Activated naive CD8-positive, alpha-beta T cell treated with anti-CD3 and anti-CD28 coated beads, Interleukin-2, amount 50 U/mL, for 24 hours (primary cell): ENCODE measurements at regions not wholly inside any gene's neighbourhood (a gene's known extent, or its start where the extent isn't known, plus 50 kb on each side); places are given as distances from the start of the nearest gene placed in this dataset.

Experiments
- ATAC-seq: fragments of 150-1000 bp; cut with Tn5 transposase; one replicate; pipeline ENCODE4 v1.10.0; 2021
- DNase-seq: peaks from one replicate; pipeline ENCODE4 v3.0.0; 2021
- H3K27ac Mint-ChIP-seq: one replicate; pipeline ENCODE4 v1.8.0; 2021; ENCODE audit warnings: mild to moderate bottlenecking, mixed read lengths
- H3K27me3 Mint-ChIP-seq: one replicate; pipeline ENCODE4 v1.8.0; 2021; ENCODE audit warnings: mixed read lengths
- H3K36me3 Mint-ChIP-seq: one replicate; pipeline ENCODE4 v1.8.0; 2021; ENCODE audit warnings: low read depth, mixed read lengths
- H3K4me1 Mint-ChIP-seq: one replicate; pipeline ENCODE4 v1.8.0; 2021; ENCODE audit warnings: mixed read lengths
- H3K4me3 Mint-ChIP-seq: one replicate; pipeline ENCODE4 v1.8.0; 2021; ENCODE audit warnings: mild to moderate bottlenecking, moderate library complexity, mixed read lengths
- H3K9me3 Mint-ChIP-seq: one replicate; pipeline ENCODE4 v1.8.0; 2021; ENCODE audit warnings: mixed read lengths

DNA sequence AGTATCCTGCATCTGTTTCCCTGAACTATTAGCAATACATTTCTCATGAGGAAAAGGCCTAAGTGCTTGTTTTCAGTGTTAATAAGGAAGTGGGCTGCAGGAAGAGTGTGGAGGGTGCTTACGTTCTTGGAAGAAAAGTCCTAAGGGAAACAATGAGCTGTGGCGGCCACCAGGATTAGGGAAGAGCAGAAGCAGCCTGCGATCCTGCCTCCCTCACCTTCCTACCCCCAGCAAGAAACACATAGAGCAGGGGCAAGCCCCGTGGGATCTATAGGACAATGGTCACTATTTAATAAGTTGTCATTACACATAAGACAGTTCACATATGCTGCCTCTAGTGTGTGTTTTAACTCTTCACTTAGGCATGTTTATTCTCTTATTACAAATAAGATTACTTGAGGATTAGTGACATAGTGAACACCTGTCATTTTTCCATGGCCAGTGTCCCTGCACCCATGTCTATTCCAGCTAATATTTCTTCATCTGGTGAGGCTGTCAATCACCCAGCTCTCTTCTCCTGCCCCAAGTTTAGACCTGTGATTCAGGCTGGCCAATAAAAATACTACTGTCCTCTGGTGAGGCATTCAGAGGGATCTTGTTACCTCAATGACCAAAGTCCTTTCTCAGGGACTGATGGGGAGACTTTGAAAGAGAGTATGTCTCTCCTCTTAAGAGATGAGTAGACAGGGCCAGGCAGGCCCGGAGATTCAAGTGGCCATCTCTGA, 510.9 kb upstream of the CELF4 start:
- Mint-ChIP-seq H3K4me1 (no peaks in the 10 kb centered on the region), H3K27me3 (no peaks in the 10 kb centered on the region), H3K27ac (no peak overlapping the region), H3K4me3 (no peak overlapping the region), H3K9me3 (peaks cover 3% of the 10 kb centered on the region), H3K36me3 (no peaks in the 10 kb centered on the region)
- DNase-seq = no peak
- ATAC-seq = no peak

DNA sequence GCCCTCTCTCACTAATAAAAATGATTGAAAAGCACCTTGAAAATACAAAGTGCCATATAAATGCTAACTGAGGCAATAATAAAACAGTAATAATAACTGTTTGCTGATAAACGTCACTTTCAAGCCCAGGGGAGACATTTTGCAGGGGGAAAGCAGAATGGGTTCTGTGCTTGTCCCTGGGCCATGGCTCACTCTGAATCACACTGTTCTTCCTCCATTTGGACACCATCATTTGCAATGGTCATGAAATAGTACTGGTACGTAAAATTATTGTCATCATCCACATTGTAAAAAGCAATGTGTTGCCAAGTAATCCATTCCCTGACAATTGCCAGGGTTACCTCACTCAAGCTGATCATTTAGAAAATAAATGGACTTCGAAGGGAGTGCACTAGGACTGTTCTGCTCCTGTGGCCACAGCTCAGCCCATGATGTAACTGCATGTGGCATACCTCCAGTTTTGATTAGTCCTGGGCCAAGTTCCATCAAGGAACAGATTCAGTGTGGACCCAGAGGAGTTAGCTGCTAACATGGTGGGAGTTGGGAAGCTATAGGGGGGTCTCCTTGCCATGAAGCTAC, 508.8 kb upstream of the CELF4 start:
- no peak overlapping the region for H3K27ac Mint-ChIP-seq
- H3K9me3 Mint-ChIP-seq = peaks cover 3% of the 10 kb centered on the region
- H3K4me3 Mint-ChIP-seq = no peak overlapping the region
- ATAC-seq = no peak
- H3K36me3 Mint-ChIP-seq = no peaks in the 10 kb centered on the region
- H3K27me3 Mint-ChIP-seq = no peaks in the 10 kb centered on the region
- H3K4me1 Mint-ChIP-seq = no peaks in the 10 kb centered on the region
- no peak for DNase-seq

DNA sequence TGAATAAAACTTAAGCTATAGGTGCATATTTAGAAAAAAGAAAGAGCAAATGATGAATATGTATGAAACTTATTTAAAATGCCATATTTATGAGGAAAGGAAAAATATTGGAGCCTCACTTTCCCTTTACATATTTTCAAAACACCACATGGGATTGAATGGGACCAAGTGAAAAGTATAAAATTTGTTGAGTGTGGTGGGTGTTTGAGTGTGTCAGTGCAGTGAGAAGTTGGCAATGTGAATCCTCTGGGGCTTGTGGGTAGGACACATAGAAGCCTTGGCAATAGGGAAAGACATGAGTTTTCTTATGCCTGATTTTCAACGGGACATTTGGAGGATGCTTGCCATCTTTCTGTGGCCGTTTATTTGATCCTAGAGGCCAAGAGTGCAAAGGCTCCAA, 502.2 kb upstream of the CELF4 start:
- Mint-ChIP-seq H3K4me3 (no peak overlapping the region), H3K27ac (no peak overlapping the region), H3K36me3 (no peaks in the 10 kb centered on the region), H3K9me3 (no peaks in the 10 kb centered on the region), H3K4me1 (no peaks in the 10 kb centered on the region), H3K27me3 (no peaks in the 10 kb centered on the region)
- DNase-seq (no peak), ATAC-seq (no peak)

DNA sequence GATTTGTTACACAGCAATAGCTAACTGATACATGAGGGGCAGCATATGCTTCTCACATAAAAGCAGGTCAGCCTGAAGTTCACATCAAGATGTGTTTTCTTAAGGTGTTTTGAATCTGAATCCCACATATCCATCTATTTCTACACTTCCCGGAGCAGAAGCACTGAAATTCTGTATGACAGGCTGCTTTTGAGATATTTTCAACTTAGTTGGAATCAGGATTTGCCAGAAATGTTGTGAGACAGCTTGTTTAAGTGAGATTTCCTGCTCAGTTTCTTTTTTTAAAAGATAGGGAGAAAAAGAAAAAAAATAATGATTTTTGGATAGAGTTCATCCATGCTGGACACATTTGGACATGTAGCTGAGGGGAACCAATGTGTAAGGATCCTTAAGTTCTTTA, 501.5 kb upstream of the CELF4 start:
- ATAC-seq = no peak
- no peak overlapping the region for H3K27ac Mint-ChIP-seq
- DNase-seq = no peak
- H3K27me3 Mint-ChIP-seq = no peaks in the 10 kb centered on the region
- H3K4me1 Mint-ChIP-seq = no peaks in the 10 kb centered on the region
- no peaks in the 10 kb centered on the region for H3K9me3 Mint-ChIP-seq
- H3K4me3 Mint-ChIP-seq = no peak overlapping the region
- no peaks in the 10 kb centered on the region for H3K36me3 Mint-ChIP-seq

DNA sequence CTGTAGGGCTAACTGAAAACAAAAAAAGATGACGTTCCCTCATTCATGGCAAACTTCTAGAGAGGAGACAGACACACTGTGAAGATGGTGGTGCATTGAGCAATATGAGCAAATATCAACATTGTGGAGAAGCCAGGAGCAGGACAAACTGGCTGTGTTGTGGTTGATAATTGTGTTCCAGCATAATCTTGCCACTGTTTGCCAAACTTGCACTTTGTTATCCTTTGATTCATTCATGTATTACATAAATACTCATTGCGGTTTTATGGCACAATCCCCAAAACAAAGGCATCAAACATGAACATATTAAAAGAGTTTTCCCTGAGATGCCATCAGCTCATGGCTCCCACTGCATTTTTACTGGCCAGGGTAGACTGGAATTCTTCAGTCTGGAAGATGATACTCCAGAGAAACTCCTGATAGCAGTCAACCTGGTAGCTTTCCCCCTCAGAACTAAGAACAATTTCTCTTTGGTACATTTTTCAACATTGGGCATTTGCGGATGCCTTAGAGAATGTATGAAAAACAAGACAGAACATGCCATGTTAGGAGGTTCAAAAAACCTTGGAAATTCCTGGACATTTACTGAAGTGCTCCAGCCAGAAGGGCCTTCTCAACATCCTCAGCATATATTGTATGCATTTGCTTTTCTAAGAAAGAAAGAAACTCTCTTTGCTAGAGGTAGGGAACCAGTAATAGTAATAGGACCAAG, 487.4 kb upstream of the CELF4 start:
- DNase-seq = no peak
- Mint-ChIP-seq H3K27ac (no peak overlapping the region), H3K36me3 (no peaks in the 10 kb centered on the region), H3K27me3 (no peaks in the 10 kb centered on the region), H3K9me3 (peaks cover 5% of the 10 kb centered on the region), H3K4me3 (no peak overlapping the region), H3K4me1 (no peaks in the 10 kb centered on the region)
- ATAC-seq = no peak

DNA sequence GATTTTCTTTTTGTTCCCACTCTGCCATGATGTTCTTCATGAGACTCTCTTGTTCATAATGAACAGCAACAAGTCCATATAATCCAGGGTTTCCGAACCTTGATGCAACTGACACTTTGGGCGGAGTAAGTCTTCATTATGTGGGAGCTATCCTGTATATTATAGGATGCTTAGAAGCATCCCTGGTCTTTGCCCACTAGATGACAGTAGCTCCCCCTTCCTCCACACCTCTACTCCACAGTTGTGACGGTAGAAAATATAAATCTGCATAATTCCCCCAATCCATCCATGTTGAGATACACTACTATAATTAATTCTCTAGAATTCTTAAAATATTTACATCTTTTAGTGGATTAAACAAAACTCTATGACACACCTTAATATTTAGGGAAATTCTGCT, 482.2 kb upstream of the CELF4 start:
- no peaks in the 10 kb centered on the region for H3K4me1 Mint-ChIP-seq
- H3K27me3 Mint-ChIP-seq = no peaks in the 10 kb centered on the region
- no peaks in the 10 kb centered on the region for H3K9me3 Mint-ChIP-seq
- no peak overlapping the region for H3K4me3 Mint-ChIP-seq
- no peak overlapping the region for H3K27ac Mint-ChIP-seq
- DNase-seq = no peak
- H3K36me3 Mint-ChIP-seq = no peaks in the 10 kb centered on the region
- no peak for ATAC-seq

DNA sequence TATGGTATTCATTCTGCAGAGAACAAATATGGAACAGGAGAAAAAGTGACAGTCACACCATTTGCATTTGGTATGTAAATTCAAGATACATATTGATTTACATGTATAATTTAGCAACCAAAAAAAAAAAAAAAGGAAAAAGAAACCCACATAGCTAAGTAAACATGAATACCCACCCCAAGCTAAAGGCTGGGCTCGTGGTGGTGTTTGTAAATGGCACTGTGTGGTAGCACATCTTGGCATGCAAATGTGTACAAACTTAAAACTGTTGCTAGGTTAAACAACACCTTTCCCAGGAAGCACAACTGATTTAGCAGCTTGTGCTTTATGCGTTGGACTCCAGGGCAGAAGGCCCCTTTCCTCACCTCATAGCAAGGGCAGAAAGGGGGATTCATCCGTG, 481.1 kb upstream of the CELF4 start:
- Mint-ChIP-seq H3K36me3 (no peaks in the 10 kb centered on the region), H3K4me3 (no peak overlapping the region), H3K4me1 (no peaks in the 10 kb centered on the region), H3K27me3 (no peaks in the 10 kb centered on the region), H3K27ac (no peak overlapping the region), H3K9me3 (no peaks in the 10 kb centered on the region)
- DNase-seq = no peak
- no peak for ATAC-seq

DNA sequence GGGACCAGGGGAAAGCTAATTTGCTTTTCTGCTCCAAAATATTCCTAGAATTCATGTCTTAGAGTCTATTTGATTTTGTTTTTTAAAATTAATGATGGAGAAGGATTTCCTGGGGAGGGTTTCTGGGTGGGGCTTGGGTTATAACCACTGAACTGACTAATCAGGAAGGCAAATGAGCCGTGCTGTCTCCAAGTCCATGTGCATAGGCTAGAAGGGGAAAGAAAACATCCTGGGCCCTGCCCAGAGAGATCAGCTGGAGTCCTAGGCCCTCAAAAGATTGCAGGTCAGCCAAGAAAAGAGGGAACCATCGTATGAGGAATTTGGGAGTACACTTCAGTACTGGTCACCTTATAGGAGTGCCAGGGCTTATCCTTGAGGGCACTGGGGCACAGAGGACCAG, 480.2 kb upstream of the CELF4 start:
- Mint-ChIP-seq H3K4me3 (no peak overlapping the region), H3K36me3 (no peaks in the 10 kb centered on the region), H3K9me3 (no peaks in the 10 kb centered on the region), H3K27ac (no peak overlapping the region), H3K4me1 (no peaks in the 10 kb centered on the region), H3K27me3 (no peaks in the 10 kb centered on the region)
- no peak for DNase-seq
- no peak for ATAC-seq

DNA sequence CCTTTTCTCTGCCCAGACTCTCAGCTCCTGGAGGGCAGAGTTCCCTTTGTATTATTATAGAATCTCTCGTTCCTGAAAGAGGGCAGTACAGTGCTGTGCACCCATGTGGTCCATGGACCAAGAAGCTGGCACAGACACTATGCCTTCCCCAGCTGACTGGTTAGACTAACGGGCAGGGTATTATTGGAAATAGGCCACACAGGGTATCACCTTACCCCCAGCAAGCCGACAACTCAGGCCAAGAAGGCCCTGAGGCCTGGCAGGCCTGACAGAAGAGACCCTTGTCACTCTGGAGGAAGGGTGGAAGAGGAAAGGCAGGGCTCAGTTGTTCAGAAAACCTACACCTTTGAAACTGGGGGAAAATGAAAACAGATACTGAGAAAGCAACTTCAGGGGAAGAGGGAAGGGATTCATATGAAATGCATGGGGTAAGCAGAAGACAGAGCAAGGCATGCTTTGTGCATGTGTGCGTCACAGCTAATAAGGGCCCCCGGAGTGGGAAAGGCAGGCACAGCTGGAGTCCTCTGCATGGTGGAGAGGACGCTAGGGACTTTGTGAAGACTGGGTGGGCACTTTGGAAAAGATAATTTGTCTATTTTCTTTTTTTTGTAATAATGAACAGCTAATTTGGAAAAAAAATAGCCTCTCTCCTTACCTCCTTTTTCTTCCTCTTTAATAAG, 476.8 kb upstream of the CELF4 start:
- H3K4me3 Mint-ChIP-seq = no peak overlapping the region
- H3K36me3 Mint-ChIP-seq = no peaks in the 10 kb centered on the region
- H3K4me1 Mint-ChIP-seq = no peaks in the 10 kb centered on the region
- no peak for ATAC-seq
- peaks cover 4% of the 10 kb centered on the region for H3K9me3 Mint-ChIP-seq
- DNase-seq = no peak
- no peak overlapping the region for H3K27ac Mint-ChIP-seq
- H3K27me3 Mint-ChIP-seq = no peaks in the 10 kb centered on the region

DNA sequence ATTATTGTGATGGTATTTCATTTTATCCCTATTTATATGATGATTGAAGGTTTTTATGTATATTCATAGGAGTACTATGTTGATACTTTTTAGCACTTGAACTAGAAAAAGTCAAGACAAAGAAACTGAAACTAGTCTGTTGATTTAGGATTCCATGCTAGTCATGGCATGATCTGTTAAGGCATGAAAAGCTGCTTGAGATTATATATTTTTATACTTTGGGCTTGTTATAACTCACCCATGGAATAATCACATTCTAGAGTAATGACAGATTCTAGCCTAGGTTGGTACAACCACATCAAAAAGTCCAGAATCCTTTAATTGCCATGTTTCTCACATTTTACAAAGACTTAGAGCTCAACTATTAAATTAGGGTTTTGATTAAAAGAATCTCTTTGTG, 472.6 kb upstream of the CELF4 start:
- no peak for ATAC-seq
- DNase-seq = no peak
- H3K27ac Mint-ChIP-seq = no peak overlapping the region
- H3K4me1 Mint-ChIP-seq = no peaks in the 10 kb centered on the region
- no peak overlapping the region for H3K4me3 Mint-ChIP-seq
- no peaks in the 10 kb centered on the region for H3K36me3 Mint-ChIP-seq
- peaks cover 8% of the 10 kb centered on the region for H3K9me3 Mint-ChIP-seq
- no peaks in the 10 kb centered on the region for H3K27me3 Mint-ChIP-seq

DNA sequence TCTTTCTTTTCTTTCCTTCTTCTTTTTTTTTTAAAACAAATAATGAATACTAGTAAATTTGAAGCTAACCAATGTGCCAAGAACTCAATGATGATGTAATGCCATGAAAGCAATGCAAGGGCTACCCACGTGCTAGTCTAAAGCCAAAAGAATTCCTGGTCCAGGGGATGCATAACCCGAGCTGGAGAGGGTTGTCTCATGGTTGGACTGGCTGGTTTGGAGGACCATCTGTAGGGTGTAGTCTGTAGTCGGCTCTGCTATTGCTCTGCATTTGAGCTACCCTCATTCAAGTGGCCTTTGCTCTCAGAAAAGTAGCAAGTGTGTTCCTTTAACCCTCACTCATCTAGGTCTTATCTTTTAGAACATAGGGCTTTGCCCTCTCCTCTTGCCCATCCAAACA, 469.6 kb upstream of the CELF4 start:
- ATAC-seq = no peak
- H3K9me3 Mint-ChIP-seq = peaks cover 8% of the 10 kb centered on the region
- no peak overlapping the region for H3K4me3 Mint-ChIP-seq
- H3K27me3 Mint-ChIP-seq = no peaks in the 10 kb centered on the region
- H3K27ac Mint-ChIP-seq = no peak overlapping the region
- H3K4me1 Mint-ChIP-seq = no peaks in the 10 kb centered on the region
- DNase-seq = no peak
- no peaks in the 10 kb centered on the region for H3K36me3 Mint-ChIP-seq

DNA sequence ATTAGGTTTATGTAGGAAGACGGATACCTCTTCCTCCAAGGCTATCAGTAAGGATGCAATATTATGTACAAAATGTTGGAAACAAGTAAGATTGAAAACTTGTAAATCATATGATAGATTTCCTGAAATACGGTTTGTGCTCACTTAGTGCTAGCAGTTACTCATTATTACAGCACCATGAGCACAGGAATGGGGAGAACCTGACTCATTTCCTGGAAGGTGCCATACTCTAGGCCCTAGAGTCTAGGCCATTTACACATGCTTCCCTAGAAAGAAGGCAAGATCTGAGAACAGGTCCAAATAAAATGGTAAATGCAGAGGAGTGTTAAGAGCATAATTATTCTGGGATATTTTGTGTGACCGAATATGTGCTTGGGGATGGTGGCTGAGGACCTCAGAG, 467.7 kb upstream of the CELF4 start:
- no peak overlapping the region for H3K4me3 Mint-ChIP-seq
- no peaks in the 10 kb centered on the region for H3K4me1 Mint-ChIP-seq
- peaks cover 3% of the 10 kb centered on the region for H3K9me3 Mint-ChIP-seq
- ATAC-seq (no peak), DNase-seq (no peak)
- H3K27ac Mint-ChIP-seq = no peak overlapping the region
- H3K27me3 Mint-ChIP-seq = no peaks in the 10 kb centered on the region
- no peaks in the 10 kb centered on the region for H3K36me3 Mint-ChIP-seq

DNA sequence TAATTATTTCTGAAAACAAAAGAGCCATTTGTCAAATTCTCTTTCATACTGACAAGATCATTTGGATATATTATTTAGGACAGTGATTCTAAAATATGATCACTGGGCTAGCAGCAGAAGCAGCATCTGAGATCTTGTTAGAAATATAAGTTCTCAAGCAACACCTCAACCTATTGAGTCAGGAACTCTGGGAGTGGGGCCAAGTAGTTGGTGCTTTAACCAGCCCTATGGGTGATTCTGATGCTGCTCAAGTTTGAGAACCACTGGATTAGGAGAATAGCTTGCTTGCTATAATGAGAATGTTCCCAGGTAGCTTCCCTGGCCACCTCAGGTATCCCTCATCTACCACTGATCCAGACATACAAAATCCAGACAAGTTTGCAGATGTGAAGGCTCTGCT, 466.9 kb upstream of the CELF4 start:
- no peak overlapping the region for H3K27ac Mint-ChIP-seq
- H3K36me3 Mint-ChIP-seq = no peaks in the 10 kb centered on the region
- no peak for DNase-seq
- no peak for ATAC-seq
- H3K27me3 Mint-ChIP-seq = no peaks in the 10 kb centered on the region
- H3K9me3 Mint-ChIP-seq = peaks cover 3% of the 10 kb centered on the region
- no peaks in the 10 kb centered on the region for H3K4me1 Mint-ChIP-seq
- no peak overlapping the region for H3K4me3 Mint-ChIP-seq

DNA sequence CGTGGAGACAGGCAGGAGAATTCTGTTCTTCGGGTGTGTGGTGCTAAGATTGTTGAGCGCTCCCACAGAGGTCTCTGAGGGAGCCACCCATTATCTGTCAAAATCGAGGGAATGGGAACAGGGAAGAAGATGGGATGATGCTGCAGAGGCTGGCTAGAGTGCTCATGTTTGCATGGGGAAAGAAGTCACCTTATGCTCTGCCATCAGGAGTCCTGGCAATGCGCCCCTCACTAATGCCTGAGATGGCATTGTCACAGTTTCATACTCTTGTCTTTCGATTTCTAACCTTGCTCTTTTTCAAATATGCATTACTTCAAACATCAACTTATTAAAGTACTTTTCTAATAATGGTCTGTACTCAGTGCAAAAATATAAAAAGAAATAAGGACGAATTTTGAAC, 463.3 kb upstream of the CELF4 start:
- Mint-ChIP-seq H3K4me3 (no peak overlapping the region), H3K36me3 (no peaks in the 10 kb centered on the region), H3K27me3 (no peaks in the 10 kb centered on the region), H3K9me3 (peaks cover 3% of the 10 kb centered on the region), H3K4me1 (no peaks in the 10 kb centered on the region), H3K27ac (no peak overlapping the region)
- no peak for ATAC-seq
- DNase-seq = no peak

DNA sequence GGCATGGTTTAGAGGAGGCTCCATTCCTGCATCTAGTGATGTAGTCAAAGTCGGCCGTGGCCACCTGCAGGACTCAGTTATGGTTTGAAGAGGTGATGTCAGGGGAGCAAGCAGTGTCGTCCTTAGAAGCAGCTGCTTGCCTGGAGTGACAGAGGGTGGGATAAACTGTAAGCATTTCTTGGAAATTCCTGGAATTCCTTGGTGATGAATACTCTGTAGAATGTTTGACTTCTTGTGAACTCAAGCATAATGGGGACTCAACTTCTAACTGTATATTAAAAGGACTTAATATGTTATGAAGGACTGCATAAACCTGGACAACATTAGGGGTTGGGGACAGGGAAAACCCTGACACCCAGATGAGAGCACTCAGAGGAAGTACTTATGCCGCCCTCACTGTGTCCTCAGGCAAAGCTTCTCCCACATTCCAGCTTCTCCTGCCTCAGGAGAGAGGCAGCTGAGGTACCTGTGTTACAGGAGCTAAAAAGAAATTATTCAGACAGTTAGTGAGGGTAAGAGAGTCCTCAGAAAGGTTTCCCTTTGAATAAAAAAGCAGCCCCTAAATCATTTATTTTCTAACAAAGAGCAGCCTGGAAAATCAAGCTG, 459.9 kb upstream of the CELF4 start:
- Mint-ChIP-seq H3K36me3 (no peaks in the 10 kb centered on the region), H3K9me3 (no peaks in the 10 kb centered on the region), H3K4me3 (no peak overlapping the region), H3K4me1 (no peaks in the 10 kb centered on the region), H3K27ac (no peak overlapping the region), H3K27me3 (no peaks in the 10 kb centered on the region)
- ATAC-seq = no peak
- no peak for DNase-seq
